ENCODE measurements at regions not wholly inside any gene's neighbourhood (a gene's known extent, or its start where the extent isn't known, plus 50 kb on each side); places are given as distances from the start of the nearest gene placed in this dataset.

GRCh38 chr7:153301936-153302335 is 542.4 kb downstream of the ACTR3B start:
- H3K79me2 ChIP-seq (ENCODE audit: insufficient read depth, low read length) = no peaks in the 10 kb centered on the region
- no peak overlapping the region for H3K9ac ChIP-seq (ENCODE audit: insufficient read depth, low read depth, low read length)
- H2AFZ ChIP-seq (ENCODE audit: low read length) = no peak overlapping the region
- H3K27me3 ChIP-seq (ENCODE audit: control insufficient read depth in 1 of 2, insufficient read depth in 2 of 2, low read length in 2 of 2) = no peaks in the 10 kb centered on the region
- intact Hi-C loops (cut with micrococcal nuclease; ENCODE audit: unreplicated experiment) = no loop called here
- no peak overlapping the region for H3K4me3 ChIP-seq (replicated peaks in 1 of 3; ENCODE audit: insufficient read depth in 1 of 3, low read depth in 2 of 3, low read length in 3 of 3)
- no peak overlapping the region for H3K27ac ChIP-seq (ENCODE audit: extremely low read length, insufficient read depth, low read length)
- in situ Hi-C loops (cut with HindIII; ENCODE audit: extremely low pct_ligation_motif_present, low pct_unique_long_range_greater_than_20kb) = no loop called here
- WGBS (ENCODE audit: low lambda C conversion rate) = 64% methylated on average over 7 of the region's 7 CpGs
- BruUV-seq (replicated peaks) = no TSS peak
- H4K20me1 ChIP-seq (ENCODE audit: insufficient read depth, low read length) = no peaks in the 10 kb centered on the region
- no peak overlapping the region for H3K4me2 ChIP-seq (ENCODE audit: low read depth, low read length)
- ChIA-PET POLR2A (no interaction called here), CTCF (ENCODE audit: low intra/inter-chr PET ratio, low total read pairs) (no interaction called here)
- no peaks in the 10 kb centered on the region for H3K9me3 ChIP-seq (ENCODE audit: low read length)
- no peak for TF ChIP-seq CBX5 (CRISPR knock-in tag; IDR thresholded peaks at IDR 0.05; ENCODE audit: borderline replicate concordance)
- no peak for TF ChIP-seq TBX3 (IDR thresholded peaks at IDR 0.05; ENCODE audit: borderline replicate concordance)
- TF ChIP-seq TRIM22 (IDR thresholded peaks at IDR 0.05) = no peak
- TF ChIP-seq ZNF224 (CRISPR knock-in tag; IDR thresholded peaks at IDR 0.05) = no peak
- TF ChIP-seq ZNF446 (CRISPR knock-in tag; IDR thresholded peaks at IDR 0.05) = no peak
- no peak for TF ChIP-seq ZBTB1 (CRISPR knock-in tag; IDR thresholded peaks at IDR 0.05; ENCODE audit: borderline replicate concordance)
- TF ChIP-seq SMAD3 (CRISPR knock-in tag; IDR thresholded peaks at IDR 0.05) = no peak
- no peak for TF ChIP-seq ZNF839 (CRISPR knock-in tag; IDR thresholded peaks at IDR 0.05; ENCODE audit: borderline replicate concordance)
- TF ChIP-seq LCORL (IDR thresholded peaks at IDR 0.05) = no peak
- TF ChIP-seq LCORL (CRISPR knock-in tag; IDR thresholded peaks at IDR 0.05) = no peak
- TF ChIP-seq NR2F2 (IDR thresholded peaks at IDR 0.05; ENCODE audit: borderline replicate concordance, low read depth) = no peak
- DNase-seq (ENCODE audit: low spot score) (no peak), ATAC-seq (no peak), FAIRE-seq (no peak)
- H3K4me1 ChIP-seq (ENCODE audit: insufficient read depth, low read length) = no peaks in the 10 kb centered on the region
- no peaks in the 10 kb centered on the region for H3K36me3 ChIP-seq (replicated peaks in 1 of 2; ENCODE audit: control insufficient read depth in 1 of 2, insufficient read depth in 2 of 2, low read length in 2 of 2)
